Keratinocyte (primary cell): ENCODE measurements at regions not wholly inside any gene's neighbourhood (a gene's known extent, or its start where the extent isn't known, plus 50 kb on each side); places are given as distances from the start of the nearest gene placed in this dataset.

Source experiments
- CTCF ChIP-seq, 3 experiments: IDR thresholded peaks in 1 of 3; conservative IDR thresholded peaks in 1 of 3; optimal IDR thresholded peaks in 1 of 3; 2 replicates in 2 of 3; 3 replicates in 1 of 3; pipeline versions ENCODE3 to v1.5.1; 2011; ENCODE audit warnings: low read length in 3 of 3, mild to moderate bottlenecking in 3 of 3, moderate library complexity in 2 of 3, control low read depth in 1 of 3, inconsistent platforms in 1 of 3; ENCODE audit not compliant: insufficient read depth in 2 of 3; ENCODE audit errors: extremely low read depth in 1 of 3
- EZH2 ChIP-seq: IDR thresholded peaks from one replicate; pipeline ENCODE4 v1.6.1; 2012; ENCODE audit warnings: inconsistent platforms, mild to moderate bottlenecking, low read length, moderate library complexity

DNA sequence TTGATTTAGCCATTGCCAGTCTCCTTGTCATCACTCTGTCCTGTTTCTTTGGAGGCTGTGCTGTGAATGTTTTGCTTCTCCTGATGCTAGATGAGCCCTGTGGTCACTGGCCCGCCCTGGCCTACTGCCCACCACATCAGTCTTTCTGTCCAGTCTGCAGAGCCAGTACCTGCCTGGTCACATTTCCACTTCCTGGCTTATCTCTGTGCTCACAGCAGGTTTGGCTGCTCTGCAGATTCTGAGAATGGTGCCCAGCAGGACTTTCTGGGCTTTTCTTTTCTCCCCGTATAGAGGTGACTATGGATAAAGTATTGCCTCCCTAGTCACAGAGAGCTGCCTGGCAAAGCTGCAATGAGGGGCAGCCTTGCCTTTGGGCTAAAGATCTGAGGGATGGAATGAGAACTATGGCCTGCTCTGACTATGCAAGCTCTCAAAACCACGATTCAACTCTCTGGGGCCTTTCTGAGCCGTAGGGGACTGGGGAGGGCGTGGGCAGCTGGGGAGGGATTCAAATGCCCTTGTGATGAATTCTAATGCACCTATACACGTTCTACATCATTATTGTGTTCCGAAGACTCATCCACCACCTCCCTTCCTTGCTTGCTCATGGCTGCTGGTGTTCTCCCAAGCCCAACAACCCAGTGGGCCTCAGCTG, 410.4 kb upstream of the NPVF start:
- TF ChIP-seq CTCF (optimal IDR thresholded peaks at IDR 0.05 in 1 of 3, IDR thresholded peaks at IDR 0.05 in 1 of 3, conservative IDR thresholded peaks at IDR 0.05 in 1 of 3; ENCODE audit: extremely low read depth in 1 of 3, insufficient read depth in 2 of 3, low read length in 3 of 3) (no peak), EZH2 (no peak)
